GM10248 (cell line): ENCODE measurements at regions not wholly inside any gene's neighbourhood (a gene's known extent, or its start where the extent isn't known, plus 50 kb on each side); places are given as distances from the start of the nearest gene placed in this dataset.

Experiments
- CTCF ChIA-PET: fragments of 300-600 bp; sonication (Branson Sonifier 250); formaldehyde crosslinking; extraction: SDS; loops from one replicate; lab custom pipeline; 2021; ENCODE audit warnings: antibody characterized with exemption; lab: Yijun Ruan, JAX
- POLR2A ChIA-PET: fragments of 350-650 bp; sonication (Branson Sonifier 250); formaldehyde crosslinking; extraction: SDS; loops from one replicate; lab custom pipeline; 2020; ENCODE audit warnings: antibody characterized with exemption; lab: Yijun Ruan, JAX
- DNase-seq: peaks from one replicate; pipeline ENCODE4 v3.0.0; 2012; ENCODE audit errors: extremely low spot score
- TF ChIP-seq, protein P1 (sequence below): IDR thresholded peaks from 2 replicates; pipeline ENCODE4 v1.5.1; 2012; ENCODE audit warnings: mild to moderate bottlenecking, low read depth; ENCODE audit errors: extremely low read depth, missing control alignments, control extremely low read depth

- ChIA-PET CTCF (interaction anchor here (0.6 to 1.6 kb wide), 3 partner anchors 9 to 13 kb away, joined by 3 to 4 read pairs (median 4); no protein-coding TSS in a partner anchor), POLR2A (no interaction called here)
- TF ChIP-seq, protein P1, sequence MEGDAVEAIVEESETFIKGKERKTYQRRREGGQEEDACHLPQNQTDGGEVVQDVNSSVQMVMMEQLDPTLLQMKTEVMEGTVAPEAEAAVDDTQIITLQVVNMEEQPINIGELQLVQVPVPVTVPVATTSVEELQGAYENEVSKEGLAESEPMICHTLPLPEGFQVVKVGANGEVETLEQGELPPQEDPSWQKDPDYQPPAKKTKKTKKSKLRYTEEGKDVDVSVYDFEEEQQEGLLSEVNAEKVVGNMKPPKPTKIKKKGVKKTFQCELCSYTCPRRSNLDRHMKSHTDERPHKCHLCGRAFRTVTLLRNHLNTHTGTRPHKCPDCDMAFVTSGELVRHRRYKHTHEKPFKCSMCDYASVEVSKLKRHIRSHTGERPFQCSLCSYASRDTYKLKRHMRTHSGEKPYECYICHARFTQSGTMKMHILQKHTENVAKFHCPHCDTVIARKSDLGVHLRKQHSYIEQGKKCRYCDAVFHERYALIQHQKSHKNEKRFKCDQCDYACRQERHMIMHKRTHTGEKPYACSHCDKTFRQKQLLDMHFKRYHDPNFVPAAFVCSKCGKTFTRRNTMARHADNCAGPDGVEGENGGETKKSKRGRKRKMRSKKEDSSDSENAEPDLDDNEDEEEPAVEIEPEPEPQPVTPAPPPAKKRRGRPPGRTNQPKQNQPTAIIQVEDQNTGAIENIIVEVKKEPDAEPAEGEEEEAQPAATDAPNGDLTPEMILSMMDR: no peak
- DNase-seq: no peak
These were observed 158.7 kb upstream of the GRIN3A start for GRCh38 chr9:101897196-101897595.

DNA sequence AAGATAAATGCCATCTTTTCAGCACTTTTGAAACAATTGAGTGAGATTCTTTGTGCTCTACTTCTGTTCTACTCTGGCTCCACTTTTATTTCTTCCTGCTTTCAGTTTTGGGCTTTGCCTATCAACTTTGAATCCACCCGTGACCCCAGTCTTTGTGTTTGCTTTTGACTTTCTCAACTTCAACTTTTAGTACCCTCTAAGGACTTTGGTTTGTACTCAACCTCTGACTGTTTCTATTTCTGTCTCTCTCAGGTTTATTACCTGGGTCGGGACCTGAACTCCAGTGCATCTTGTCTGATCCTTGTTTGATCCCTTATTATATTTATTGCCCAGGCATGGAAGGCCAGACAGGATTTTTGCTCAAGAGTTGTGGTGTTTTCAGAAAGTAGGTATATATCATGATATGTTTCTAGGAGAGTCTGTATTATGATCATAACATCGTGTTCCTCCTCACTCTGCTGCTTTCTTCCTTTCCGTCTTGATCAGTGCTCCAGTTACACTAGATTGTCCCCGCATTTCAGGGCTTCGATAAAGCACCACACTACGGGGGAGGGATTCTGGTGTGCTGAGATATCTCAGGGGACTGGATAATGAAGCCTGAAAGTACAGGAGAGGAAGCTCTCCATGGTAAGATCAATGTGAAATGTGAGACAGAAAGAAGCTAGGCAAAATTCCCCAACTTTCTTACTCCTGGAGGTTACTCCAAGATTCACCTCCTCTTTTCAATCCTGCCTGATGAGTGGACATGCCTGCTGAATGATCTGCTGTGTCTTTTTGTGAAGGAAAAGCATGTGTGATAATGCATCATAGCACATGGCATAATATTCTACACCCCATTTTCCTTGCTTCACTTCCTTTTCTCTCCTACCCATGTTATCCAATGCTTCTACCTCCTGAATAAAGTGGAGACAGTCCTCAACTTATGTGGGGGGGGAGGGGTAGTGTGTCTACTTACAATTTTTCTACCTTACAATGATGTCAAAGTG is 155.5 kb upstream of the GRIN3A start:
- CTCF ChIA-PET: interaction anchor here (0.7 to 1.1 kb wide), 3 partner anchors 9 to 12 kb away, joined by 3 to 4 read pairs (median 3); no protein-coding TSS in a partner anchor
- DNase-seq: no peak
- TF ChIP-seq, protein P1: no peak
- POLR2A ChIA-PET: no interaction called here

DNA sequence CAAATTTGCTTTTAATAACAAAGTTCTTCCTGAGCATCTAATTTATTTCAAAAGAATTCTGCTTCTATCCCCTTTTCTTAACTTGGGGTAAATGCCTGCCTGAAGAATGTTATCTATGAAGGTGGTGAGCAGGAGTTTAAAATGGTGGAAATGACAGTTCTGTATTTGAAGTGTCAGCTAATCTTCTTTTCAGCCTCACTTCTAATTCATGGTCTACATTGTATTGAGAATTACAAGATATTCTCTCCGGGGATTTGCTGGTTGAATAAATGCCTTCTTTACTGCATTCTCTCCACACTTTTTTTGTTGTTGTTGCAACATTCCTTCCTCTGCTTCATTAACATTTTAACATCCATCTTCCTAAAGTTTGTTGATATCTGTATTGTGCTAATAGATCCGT is 143.1 kb upstream of the GRIN3A start:
- no peak for DNase-seq
- TF ChIP-seq, protein P1: no peak
- CTCF ChIA-PET: interaction anchor here (1.5 kb wide), 1 partner anchor 12 kb away, joined by 4 read pairs; no protein-coding TSS in a partner anchor
- POLR2A ChIA-PET: no interaction called here

DNA sequence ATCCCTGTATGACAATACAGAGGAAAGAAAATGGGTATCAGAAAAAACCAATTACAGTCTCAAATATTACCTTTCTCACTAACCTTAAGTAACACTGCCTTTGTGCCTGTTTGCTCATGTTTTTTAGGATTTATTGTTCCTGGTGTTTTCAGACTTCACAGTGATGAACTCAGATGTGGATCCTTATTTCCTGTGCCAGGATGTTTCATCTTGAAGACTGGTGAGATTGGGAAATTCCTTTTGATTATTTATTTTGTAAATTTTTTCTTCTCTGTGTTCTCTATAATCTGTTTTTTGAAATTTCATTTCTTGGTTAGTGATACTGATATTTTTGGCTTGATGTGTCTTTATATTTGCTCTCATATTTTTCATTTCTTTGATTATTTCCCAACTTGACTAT is 142.4 kb upstream of the GRIN3A start:
- TF ChIP-seq, protein P1: no peak
- POLR2A ChIA-PET: no interaction called here
- no peak for DNase-seq
- CTCF ChIA-PET: no interaction called here

GRCh38 chr9:101878734-101879133 is 140.3 kb upstream of the GRIN3A start:
- ChIA-PET POLR2A (no interaction called here), CTCF (interaction anchor here (1.2 kb wide), 1 partner anchor 11 kb away, joined by 4 read pairs; no protein-coding TSS in a partner anchor)
- TF ChIP-seq, protein P1: no peak
- DNase-seq: no peak

DNA sequence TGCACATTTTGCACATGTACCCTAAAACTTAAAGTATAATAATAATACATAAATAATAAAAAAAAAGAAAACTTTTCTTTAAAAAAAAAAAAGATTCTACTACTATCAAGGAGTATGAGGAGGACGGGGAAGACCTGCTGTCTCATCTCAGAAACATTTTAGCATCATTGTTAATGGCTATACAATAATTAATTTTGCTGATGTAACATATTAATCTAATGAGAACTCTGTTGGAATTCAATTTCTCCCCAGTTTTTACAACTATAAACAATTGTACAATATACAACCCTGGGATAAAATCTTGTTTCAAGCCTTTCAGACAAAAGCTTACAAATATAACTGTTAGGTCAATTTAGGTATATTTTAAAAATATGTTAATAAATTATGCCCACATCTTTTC is 139.0 kb upstream of the GRIN3A start:
- ChIA-PET CTCF (no interaction called here), POLR2A (no interaction called here)
- TF ChIP-seq, protein P1: no peak
- no peak for DNase-seq
